Osteocyte (in vitro differentiated cells): ENCODE measurements at regions not wholly inside any gene's neighbourhood (a gene's known extent, or its start where the extent isn't known, plus 50 kb on each side); places are given as distances from the start of the nearest gene placed in this dataset.

ENCODE experiments used
- DNase-seq: peaks from one replicate; pipeline ENCODE4 v3.0.0; 2021; ENCODE audit warnings: mixed read lengths; ENCODE audit not compliant: unreplicated experiment; ENCODE audit errors: extremely low spot score
- H3K27ac Mint-ChIP-seq: one replicate; pipeline ENCODE4 v1.8.0; 2021; ENCODE audit warnings: mild to moderate bottlenecking, mixed read lengths; ENCODE audit not compliant: unreplicated experiment
- H3K27me3 Mint-ChIP-seq: one replicate; pipeline ENCODE4 v1.8.0; 2021; ENCODE audit warnings: mixed read lengths; ENCODE audit not compliant: unreplicated experiment
- H3K36me3 Mint-ChIP-seq: one replicate; pipeline ENCODE4 v1.8.0; 2021; ENCODE audit warnings: mixed read lengths; ENCODE audit not compliant: unreplicated experiment
- H3K4me1 Mint-ChIP-seq: one replicate; pipeline ENCODE4 v1.8.0; 2021; ENCODE audit warnings: mixed read lengths; ENCODE audit not compliant: unreplicated experiment
- H3K4me3 Mint-ChIP-seq: one replicate; pipeline ENCODE4 v1.8.0; 2021; ENCODE audit warnings: mild to moderate bottlenecking, moderate library complexity, mixed read lengths; ENCODE audit not compliant: unreplicated experiment
- H3K9me3 Mint-ChIP-seq: one replicate; pipeline ENCODE4 v1.8.0; 2021; ENCODE audit warnings: mixed read lengths; ENCODE audit not compliant: unreplicated experiment
- TF ChIP-seq, protein P1 (sequence below): fragments of 200-600 bp; sonication (generic); IDR thresholded peaks from 2 replicates; pipeline ENCODE4 v1.5.0; 2021; ENCODE audit warnings: antibody characterized with exemption, mild to moderate bottlenecking, moderate library complexity

- Mint-ChIP-seq H3K36me3 (no peaks in the 10 kb centered on the region), H3K9me3 (peaks cover 5% of the 10 kb centered on the region), H3K4me3 (no peak overlapping the region), H3K4me1 (peaks cover 2% of the 10 kb centered on the region), H3K27ac (no peak overlapping the region), H3K27me3 (peaks cover 3% of the 10 kb centered on the region)
- DNase-seq = no peak
- TF ChIP-seq, protein P1, sequence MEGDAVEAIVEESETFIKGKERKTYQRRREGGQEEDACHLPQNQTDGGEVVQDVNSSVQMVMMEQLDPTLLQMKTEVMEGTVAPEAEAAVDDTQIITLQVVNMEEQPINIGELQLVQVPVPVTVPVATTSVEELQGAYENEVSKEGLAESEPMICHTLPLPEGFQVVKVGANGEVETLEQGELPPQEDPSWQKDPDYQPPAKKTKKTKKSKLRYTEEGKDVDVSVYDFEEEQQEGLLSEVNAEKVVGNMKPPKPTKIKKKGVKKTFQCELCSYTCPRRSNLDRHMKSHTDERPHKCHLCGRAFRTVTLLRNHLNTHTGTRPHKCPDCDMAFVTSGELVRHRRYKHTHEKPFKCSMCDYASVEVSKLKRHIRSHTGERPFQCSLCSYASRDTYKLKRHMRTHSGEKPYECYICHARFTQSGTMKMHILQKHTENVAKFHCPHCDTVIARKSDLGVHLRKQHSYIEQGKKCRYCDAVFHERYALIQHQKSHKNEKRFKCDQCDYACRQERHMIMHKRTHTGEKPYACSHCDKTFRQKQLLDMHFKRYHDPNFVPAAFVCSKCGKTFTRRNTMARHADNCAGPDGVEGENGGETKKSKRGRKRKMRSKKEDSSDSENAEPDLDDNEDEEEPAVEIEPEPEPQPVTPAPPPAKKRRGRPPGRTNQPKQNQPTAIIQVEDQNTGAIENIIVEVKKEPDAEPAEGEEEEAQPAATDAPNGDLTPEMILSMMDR = no peak
These were observed 115.0 kb upstream of the IGF1 start for GRCh38 chr12:102595315-102595714.

DNA sequence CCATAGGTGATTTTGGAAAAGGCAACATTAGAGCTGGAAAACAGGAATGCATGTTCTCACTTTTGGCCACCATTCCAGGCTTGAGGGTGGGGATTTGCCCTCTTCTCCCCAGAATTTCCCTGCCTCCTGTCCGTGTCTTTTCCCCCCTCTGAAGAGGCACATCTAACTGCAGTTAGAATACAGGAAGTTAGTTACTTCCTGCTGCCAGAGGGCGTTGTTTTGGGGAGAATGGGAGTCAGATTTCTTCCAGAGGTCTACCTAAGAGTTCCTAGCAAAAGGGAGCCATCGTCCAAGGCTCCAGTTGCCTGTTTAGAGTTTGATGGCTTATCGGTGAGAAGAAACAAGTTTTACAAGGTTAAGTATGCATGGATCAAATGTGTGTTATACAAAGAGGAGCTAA lies 112.8 kb upstream of the IGF1 start:
- TF ChIP-seq, protein P1 = no peak
- Mint-ChIP-seq H3K4me3 (no peak overlapping the region), H3K27ac (no peak overlapping the region), H3K36me3 (no peaks in the 10 kb centered on the region), H3K9me3 (peaks cover 5% of the 10 kb centered on the region), H3K27me3 (peaks cover 3% of the 10 kb centered on the region), H3K4me1 (peaks cover 2% of the 10 kb centered on the region)
- no peak for DNase-seq

DNA sequence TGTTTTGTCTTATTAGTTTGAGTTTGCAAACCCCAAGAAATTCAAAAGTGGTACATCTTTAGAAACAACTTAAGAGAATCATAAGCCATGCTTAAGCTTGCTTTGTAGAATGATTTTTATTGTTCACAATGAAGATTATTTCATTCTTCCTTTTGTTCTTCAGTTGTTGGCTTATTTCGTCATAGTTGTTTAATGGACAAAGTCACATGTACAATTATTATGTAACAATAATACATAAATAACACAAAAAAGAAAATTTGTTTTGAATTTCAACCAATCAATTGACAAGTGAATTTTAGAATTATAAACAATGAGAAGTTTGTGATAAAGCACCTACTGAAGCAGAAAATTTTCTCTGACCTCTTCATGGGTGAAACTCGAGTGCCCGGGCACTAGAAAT lies 111.8 kb upstream of the IGF1 start:
- TF ChIP-seq, protein P1 = no peak
- Mint-ChIP-seq H3K27ac (no peak overlapping the region), H3K9me3 (peaks cover 5% of the 10 kb centered on the region), H3K4me3 (no peak overlapping the region), H3K36me3 (no peaks in the 10 kb centered on the region), H3K4me1 (peaks cover 2% of the 10 kb centered on the region), H3K27me3 (no peaks in the 10 kb centered on the region)
- no peak for DNase-seq

GRCh38 chr12:102573237-102573636 lies 92.9 kb upstream of the IGF1 start:
- H3K9me3 Mint-ChIP-seq = no peaks in the 10 kb centered on the region
- no peak for DNase-seq
- TF ChIP-seq, protein P1 = no peak
- H3K4me1 Mint-ChIP-seq = peaks cover 35% of the 10 kb centered on the region
- no peaks in the 10 kb centered on the region for H3K36me3 Mint-ChIP-seq
- no peak overlapping the region for H3K4me3 Mint-ChIP-seq
- H3K27ac Mint-ChIP-seq = no peak overlapping the region
- H3K27me3 Mint-ChIP-seq = no peaks in the 10 kb centered on the region

GRCh38 chr12:102571889-102572288 lies 91.5 kb upstream of the IGF1 start:
- Mint-ChIP-seq H3K4me1 (peaks cover 41% of the 10 kb centered on the region), H3K9me3 (no peaks in the 10 kb centered on the region), H3K27me3 (no peaks in the 10 kb centered on the region), H3K4me3 (no peak overlapping the region), H3K36me3 (no peaks in the 10 kb centered on the region), H3K27ac (no peak overlapping the region)
- TF ChIP-seq, protein P1 = no peak
- DNase-seq = no peak
